Tibial nerve (tissue), 4 donors: ENCODE measurements at regions not wholly inside any gene's neighbourhood (a gene's known extent, or its start where the extent isn't known, plus 50 kb on each side); places are given as distances from the start of the nearest gene placed in this dataset.

Experiments
- DNase-seq, 2 donors: peaks; one replicate each; pipeline ENCODE4 v3.0.0-alpha.2; 2019; ENCODE audit warnings: low spot score in 2 of 2
- H3K27ac ChIP-seq, 4 donors: fragments of 200-600 bp; sonication (generic) in 3 of 4; one replicate each; pipeline ENCODE4 v1.5.1; 2017 to 2019; ENCODE audit warnings: mild to moderate bottlenecking in 1 of 4
- H3K27me3 ChIP-seq, 2 donors: fragments of 200-600 bp; sonication (generic) in 1 of 2; one replicate each; pipeline versions ENCODE4 v1.5.1 to v1.6.0; 2017 to 2019
- H3K36me3 ChIP-seq, 3 donors: fragments of 200-600 bp; sonication (generic); one replicate each; pipeline ENCODE4 v1.5.1; 2018 to 2019
- H3K4me1 ChIP-seq, 4 donors: fragments of 200-600 bp; sonication (generic) in 3 of 4; one replicate each; pipeline ENCODE4 v1.5.1; 2017 to 2019
- H3K4me3 ChIP-seq, 4 donors: fragments of 200-600 bp; sonication (generic) in 3 of 4; one replicate each; pipeline ENCODE4 v1.5.1; 2017 to 2019; ENCODE audit warnings: mild to moderate bottlenecking in 1 of 4, moderate library complexity in 1 of 4
- H3K9me3 ChIP-seq, 4 donors: fragments of 200-600 bp; sonication (generic) in 3 of 4; one replicate each; pipeline ENCODE4 v1.5.1; 2017 to 2019
- EP300 ChIP-seq, 2 donors: sonication (generic); formaldehyde crosslinking; IDR thresholded peaks; one replicate each; pipeline ENCODE4 v1.6.1; 2017; ENCODE audit warnings: antibody characterized with exemption in 2 of 2, mild to moderate bottlenecking in 1 of 2
- POLR2A ChIP-seq, 2 donors: fragments of 450-650 bp; IDR thresholded peaks; one replicate each; pipeline ENCODE4 v1.6.1; 2017; ENCODE audit warnings: antibody characterized with exemption in 2 of 2, mild to moderate bottlenecking in 2 of 2, moderate library complexity in 2 of 2
- WGBS, 2 donors: methylation state at CpG; one replicate each; pipeline ENCODE4 v1.1.5; 2018; 5-methylcytosine and 5-hydroxymethylcytosine counted together
- TF ChIP-seq, protein P1 (sequence below), 5 experiments: fragments of 200-600 bp in 3 of 5; fragments of 450-650 bp in 2 of 5; sonication (generic) in 3 of 5; IDR thresholded peaks; one replicate each; pipeline ENCODE4 v1.5.1; 2016 to 2019; ENCODE audit warnings: antibody characterized with exemption in 5 of 5, mild to moderate bottlenecking in 3 of 5, moderate library complexity in 2 of 5

- Histone ChIP-seq H3K9me3 (no peaks in the 10 kb centered on the region), H3K27me3 (no peaks in the 10 kb centered on the region), H3K4me1 (no peaks in the 10 kb centered on the region), H3K36me3 (no peaks in the 10 kb centered on the region), H3K27ac (no peak overlapping the region), H3K4me3 (no peak overlapping the region)
- WGBS, 2 donors = 27 to 34% methylated on average over 2 of the region's 2 CpGs
- TF ChIP-seq POLR2A (IDR thresholded peaks at IDR 0.05) = no peak
- TF ChIP-seq EP300 (IDR thresholded peaks at IDR 0.05) = no peak
- TF ChIP-seq, protein P1, sequence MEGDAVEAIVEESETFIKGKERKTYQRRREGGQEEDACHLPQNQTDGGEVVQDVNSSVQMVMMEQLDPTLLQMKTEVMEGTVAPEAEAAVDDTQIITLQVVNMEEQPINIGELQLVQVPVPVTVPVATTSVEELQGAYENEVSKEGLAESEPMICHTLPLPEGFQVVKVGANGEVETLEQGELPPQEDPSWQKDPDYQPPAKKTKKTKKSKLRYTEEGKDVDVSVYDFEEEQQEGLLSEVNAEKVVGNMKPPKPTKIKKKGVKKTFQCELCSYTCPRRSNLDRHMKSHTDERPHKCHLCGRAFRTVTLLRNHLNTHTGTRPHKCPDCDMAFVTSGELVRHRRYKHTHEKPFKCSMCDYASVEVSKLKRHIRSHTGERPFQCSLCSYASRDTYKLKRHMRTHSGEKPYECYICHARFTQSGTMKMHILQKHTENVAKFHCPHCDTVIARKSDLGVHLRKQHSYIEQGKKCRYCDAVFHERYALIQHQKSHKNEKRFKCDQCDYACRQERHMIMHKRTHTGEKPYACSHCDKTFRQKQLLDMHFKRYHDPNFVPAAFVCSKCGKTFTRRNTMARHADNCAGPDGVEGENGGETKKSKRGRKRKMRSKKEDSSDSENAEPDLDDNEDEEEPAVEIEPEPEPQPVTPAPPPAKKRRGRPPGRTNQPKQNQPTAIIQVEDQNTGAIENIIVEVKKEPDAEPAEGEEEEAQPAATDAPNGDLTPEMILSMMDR (IDR thresholded peaks at IDR 0.05) = no peak
- DNase-seq = no peak
Observed at GRCh38 chr5:89545076-89545475, 662.1 kb upstream of the MEF2C start.

GRCh38 chr5:89542736-89543135, 659.8 kb upstream of the MEF2C start:
- no peak for DNase-seq
- H3K27me3 ChIP-seq = no peaks in the 10 kb centered on the region
- 89 to 92% methylated on average over 3 of the region's 3 CpGs for WGBS, 2 donors
- no peaks in the 10 kb centered on the region for H3K9me3 ChIP-seq
- no peaks in the 10 kb centered on the region for H3K36me3 ChIP-seq
- TF ChIP-seq EP300 (IDR thresholded peaks at IDR 0.05) (no peak), POLR2A (IDR thresholded peaks at IDR 0.05) (no peak)
- TF ChIP-seq, protein P1 (IDR thresholded peaks at IDR 0.05) = no peak
- H3K4me1 ChIP-seq = no peaks in the 10 kb centered on the region
- no peak overlapping the region for H3K4me3 ChIP-seq
- no peak overlapping the region for H3K27ac ChIP-seq

GRCh38 chr5:89537800-89538199, 654.8 kb upstream of the MEF2C start:
- no peak for DNase-seq
- no peak overlapping the region for H3K4me3 ChIP-seq
- H3K27ac ChIP-seq = no peak overlapping the region
- H3K36me3 ChIP-seq = no peaks in the 10 kb centered on the region
- H3K27me3 ChIP-seq = no peaks in the 10 kb centered on the region
- H3K4me1 ChIP-seq = no peaks in the 10 kb centered on the region
- 73 to 77% methylated on average over 2 of the region's 2 CpGs for WGBS, 2 donors
- no peaks in the 10 kb centered on the region for H3K9me3 ChIP-seq
- TF ChIP-seq EP300 (IDR thresholded peaks at IDR 0.05) = no peak
- TF ChIP-seq, protein P1 (IDR thresholded peaks at IDR 0.05) = no peak
- no peak for TF ChIP-seq POLR2A (IDR thresholded peaks at IDR 0.05)

GRCh38 chr5:89536020-89536419, 653.0 kb upstream of the MEF2C start:
- no peak for DNase-seq
- H3K36me3 ChIP-seq = no peaks in the 10 kb centered on the region
- 85 to 86% methylated on average over 2 of the region's 2 CpGs for WGBS, 2 donors
- H3K9me3 ChIP-seq = no peaks in the 10 kb centered on the region
- H3K4me1 ChIP-seq = no peaks in the 10 kb centered on the region
- H3K4me3 ChIP-seq = no peak overlapping the region
- no peak for TF ChIP-seq EP300 (IDR thresholded peaks at IDR 0.05)
- TF ChIP-seq, protein P1 (IDR thresholded peaks at IDR 0.05) = no peak
- no peak for TF ChIP-seq POLR2A (IDR thresholded peaks at IDR 0.05)
- H3K27ac ChIP-seq = no peak overlapping the region
- no peaks in the 10 kb centered on the region for H3K27me3 ChIP-seq

DNA sequence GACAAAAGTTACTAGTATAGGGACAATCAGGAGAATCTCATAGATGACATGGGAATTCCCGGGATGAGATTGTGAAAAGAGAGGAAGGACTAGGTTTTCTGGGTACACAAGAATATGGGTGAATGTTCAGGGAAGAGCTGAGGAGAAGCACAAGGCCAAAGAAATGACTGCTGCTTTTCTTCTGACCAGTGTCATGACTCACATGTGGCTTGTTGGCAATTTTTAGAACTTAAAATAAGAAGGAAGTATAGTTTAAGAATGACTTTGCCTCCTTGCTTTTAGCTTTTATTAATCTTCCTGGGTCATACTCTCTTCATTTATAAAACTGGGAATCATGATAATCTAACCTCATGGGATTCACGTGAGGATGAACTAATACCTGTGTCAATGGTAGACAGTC, 652.4 kb upstream of the MEF2C start:
- H3K27ac ChIP-seq = no peak overlapping the region
- 94 to 95% methylated on average over 2 of the region's 2 CpGs for WGBS, 2 donors
- no peak for TF ChIP-seq EP300 (IDR thresholded peaks at IDR 0.05)
- TF ChIP-seq POLR2A (IDR thresholded peaks at IDR 0.05) = no peak
- TF ChIP-seq, protein P1 (IDR thresholded peaks at IDR 0.05) = no peak
- no peak overlapping the region for H3K4me3 ChIP-seq
- H3K27me3 ChIP-seq = no peaks in the 10 kb centered on the region
- H3K4me1 ChIP-seq = no peaks in the 10 kb centered on the region
- no peak for DNase-seq
- H3K9me3 ChIP-seq = no peaks in the 10 kb centered on the region
- no peaks in the 10 kb centered on the region for H3K36me3 ChIP-seq
